ENCODE measurements at regions not wholly inside any gene's neighbourhood (a gene's known extent, or its start where the extent isn't known, plus 50 kb on each side); places are given as distances from the start of the nearest gene placed in this dataset.

GRCh38 chr6:97841763-97842162 is 558.7 kb upstream of the MMS22L start:
- TF ChIP-seq POLR2A (IDR thresholded peaks at IDR 0.05; ENCODE audit: low read depth, low read length) = no peak
- TF ChIP-seq TAF1 (IDR thresholded peaks at IDR 0.05; ENCODE audit: low read depth, low read length) = no peak
- no peak for TF ChIP-seq POLR2AphosphoS5 (IDR thresholded peaks at IDR 0.05; ENCODE audit: low read depth, low read length)
